ENCODE measurements at regions not wholly inside any gene's neighbourhood (a gene's known extent, or its start where the extent isn't known, plus 50 kb on each side); places are given as distances from the start of the nearest gene placed in this dataset.

GRCh38 chr12:58140395-58140794 lies 199.0 kb downstream of the ATP23 start:
- DNase-seq, result no peak

DNA sequence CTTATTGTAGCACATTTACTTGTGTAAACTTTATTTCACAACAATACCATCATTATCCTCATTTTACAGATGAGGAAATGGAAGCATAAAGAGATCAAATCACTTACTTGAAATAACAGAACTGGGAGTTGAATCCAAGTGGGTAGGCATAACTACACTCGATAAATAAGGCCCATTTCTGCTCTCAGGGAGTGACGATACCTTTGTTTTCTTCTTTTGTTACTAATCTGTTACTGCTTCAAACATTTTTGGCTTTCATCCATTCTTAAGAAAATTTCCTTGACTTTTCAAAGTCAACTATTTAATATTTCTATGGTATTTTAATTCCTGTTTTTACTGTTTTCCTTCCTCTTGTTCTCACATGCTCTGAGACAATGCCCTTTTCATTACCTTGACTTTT lies 201.6 kb downstream of the ATP23 start:
- DNase-seq, result no peak

GRCh38 chr12:58143498-58143995 lies 202.2 kb downstream of the ATP23 start:
- no peak for DNase-seq

GRCh38 chr12:58148405-58148804 lies 207.0 kb downstream of the ATP23 start:
- DNase-seq, result no peak

DNA sequence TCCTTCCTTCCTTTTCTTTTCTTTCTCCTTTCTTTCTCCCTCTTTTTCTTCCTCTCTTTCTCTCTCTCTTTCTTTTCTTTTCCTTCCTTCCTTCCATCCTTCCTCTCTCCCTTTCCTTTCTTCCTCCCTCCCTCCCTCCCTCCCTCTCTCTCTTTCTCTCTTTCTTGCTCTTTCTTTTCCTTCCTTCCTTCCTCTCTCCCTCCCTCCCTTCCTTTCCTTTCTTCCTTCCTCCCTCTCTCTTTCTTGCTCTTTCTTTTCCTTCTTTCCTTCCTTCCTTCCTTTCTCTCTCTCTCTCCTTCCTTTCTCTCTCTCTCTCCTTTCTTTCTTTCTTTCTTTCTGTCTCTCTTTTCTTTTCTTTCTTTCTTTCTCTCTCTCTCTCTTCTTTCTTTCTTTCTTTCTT lies 207.6 kb downstream of the ATP23 start:
- DNase-seq, result no peak

DNA sequence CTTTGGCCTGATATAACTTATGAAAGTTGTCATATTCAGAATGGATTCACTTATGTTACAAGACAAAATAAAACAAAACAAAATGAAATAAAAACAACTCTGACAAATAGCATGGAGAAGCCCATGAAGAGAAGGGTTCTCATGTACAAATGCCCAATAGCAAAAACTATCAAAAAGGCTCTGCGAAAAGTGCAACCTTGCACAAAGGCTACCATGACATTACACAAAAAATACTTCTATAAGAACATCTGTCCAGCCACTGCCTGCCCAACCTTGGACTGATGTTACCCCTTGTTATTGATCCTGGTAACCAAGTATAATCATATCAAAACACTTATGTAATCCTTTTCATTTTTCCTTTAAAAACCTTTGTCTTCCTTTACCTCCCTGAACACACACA lies 213.0 kb downstream of the ATP23 start:
- no peak for DNase-seq

- DNase-seq, result no peak
Measured at GRCh38 chr12:58156697-58157096, 215.3 kb downstream of the ATP23 start.

GRCh38 chr12:58159941-58160340 lies 218.6 kb downstream of the ATP23 start:
- no peak for DNase-seq

- DNase-seq, result no peak
Measured at GRCh38 chr12:58161773-58162172, 220.4 kb downstream of the ATP23 start.

DNA sequence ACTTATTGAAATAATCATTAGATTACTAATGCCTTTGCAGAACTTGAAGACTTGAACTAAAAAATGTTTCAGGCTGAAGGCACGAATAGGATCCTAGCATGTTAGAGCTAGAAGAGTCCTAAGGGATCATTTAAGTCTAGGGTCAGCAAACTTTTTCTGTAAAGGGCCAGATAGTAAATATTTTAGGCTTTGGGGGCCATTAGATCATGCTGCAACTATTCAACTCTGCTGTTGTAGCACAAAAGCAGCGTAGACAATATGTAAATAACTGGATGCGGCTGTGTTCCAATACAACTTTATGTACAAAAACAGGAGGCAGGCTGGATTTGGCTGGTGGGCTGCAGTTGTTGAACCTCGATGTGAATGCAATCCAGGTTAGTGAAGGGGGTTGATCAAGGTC lies 221.7 kb downstream of the ATP23 start:
- DNase-seq, result no peak

- no peak for DNase-seq
Measured at GRCh38 chr12:58166643-58167042, 225.3 kb downstream of the ATP23 start.

DNA sequence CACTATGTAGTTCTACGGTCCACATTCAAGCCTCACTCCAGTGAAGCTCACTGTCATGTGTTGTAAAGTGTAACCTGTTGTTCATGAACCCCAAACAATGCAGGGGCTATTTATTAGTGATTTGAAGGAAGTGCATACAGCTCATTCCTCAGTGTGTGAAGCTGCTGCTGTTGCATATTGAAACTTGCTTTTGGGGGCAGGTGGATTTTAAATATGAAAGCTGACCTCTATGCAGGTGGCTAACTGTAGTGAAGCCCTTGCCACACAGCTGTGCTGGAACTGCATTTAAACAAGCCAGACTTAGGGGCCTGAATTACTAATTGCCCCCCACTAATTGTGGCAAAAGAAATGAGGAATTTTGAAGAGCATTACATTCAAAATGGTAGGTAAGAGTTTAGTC lies 226.3 kb downstream of the ATP23 start:
- DNase-seq, result no peak

- DNase-seq, result no peak
Measured at GRCh38 chr12:58169826-58170225, 228.5 kb downstream of the ATP23 start.

DNA sequence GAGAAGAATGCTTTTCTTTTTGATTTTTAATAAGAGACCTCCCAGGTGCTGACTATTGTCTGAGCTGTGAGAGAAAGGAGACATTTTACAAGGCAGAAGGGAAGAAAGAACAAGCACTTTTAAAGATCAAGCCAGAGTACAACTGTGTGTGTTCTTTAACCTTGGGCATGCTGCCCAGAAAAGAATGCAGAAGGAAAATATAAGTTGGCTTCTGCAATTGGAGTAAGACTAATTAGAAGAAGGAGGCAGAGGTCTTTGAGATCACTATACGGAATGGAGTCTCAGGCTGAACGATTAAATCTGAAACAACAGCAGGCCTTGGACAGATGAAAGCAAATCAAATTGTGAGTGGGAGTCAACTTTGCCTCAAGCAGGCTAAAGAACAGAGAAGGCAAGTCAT lies 230.5 kb downstream of the ATP23 start:
- no peak for DNase-seq

GRCh38 chr12:58172433-58173073 lies 231.2 kb downstream of the ATP23 start:
- no peak for DNase-seq

DNA sequence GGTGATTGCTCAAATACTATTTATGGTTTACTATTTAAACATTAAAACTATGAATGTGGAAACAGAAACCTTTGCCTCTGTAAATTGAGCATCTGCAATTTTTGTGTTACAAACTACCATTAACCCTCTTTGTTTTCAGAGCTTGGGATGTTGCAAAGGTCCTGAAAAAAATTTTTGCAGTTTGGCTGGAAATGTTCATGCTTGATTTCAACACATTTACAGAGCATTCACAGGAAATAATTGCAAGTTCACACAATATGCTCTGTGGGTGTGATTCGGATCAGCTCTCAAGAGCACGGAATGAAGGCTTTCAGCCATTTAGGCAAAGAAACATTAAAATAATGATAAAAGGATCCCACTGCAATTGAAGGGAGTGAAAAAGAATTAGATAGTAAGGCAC lies 232.9 kb downstream of the ATP23 start:
- DNase-seq, result no peak

DNA sequence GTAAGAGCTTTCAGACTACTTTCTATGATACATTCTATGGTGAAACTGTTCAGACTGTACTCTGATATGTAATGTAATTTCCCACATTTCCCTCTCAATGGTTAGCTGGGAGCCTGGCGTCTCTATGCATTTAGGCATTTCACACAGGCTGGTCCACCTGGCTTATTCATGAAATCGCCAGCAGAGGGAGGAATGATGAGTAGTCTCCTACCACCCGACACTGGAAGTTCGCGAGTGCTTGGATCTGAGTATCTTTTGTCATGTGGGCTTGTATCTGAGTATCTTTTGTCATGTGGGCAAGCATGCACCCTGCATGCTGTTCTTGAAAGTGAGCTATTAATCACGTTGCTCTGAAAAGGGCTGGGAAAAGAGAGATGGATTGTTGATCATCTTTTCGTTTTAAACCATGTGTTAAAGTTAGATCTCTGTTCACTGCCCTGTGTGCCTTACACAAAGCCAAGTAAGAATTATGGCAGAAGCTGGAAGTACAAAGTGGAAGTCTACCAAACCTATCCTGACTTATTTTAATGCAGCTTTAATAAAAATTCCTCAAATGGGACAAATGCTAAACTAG lies 235.0 kb downstream of the ATP23 start:
- DNase-seq, result peak in 1 of 2 donors; percentile 3

DNA sequence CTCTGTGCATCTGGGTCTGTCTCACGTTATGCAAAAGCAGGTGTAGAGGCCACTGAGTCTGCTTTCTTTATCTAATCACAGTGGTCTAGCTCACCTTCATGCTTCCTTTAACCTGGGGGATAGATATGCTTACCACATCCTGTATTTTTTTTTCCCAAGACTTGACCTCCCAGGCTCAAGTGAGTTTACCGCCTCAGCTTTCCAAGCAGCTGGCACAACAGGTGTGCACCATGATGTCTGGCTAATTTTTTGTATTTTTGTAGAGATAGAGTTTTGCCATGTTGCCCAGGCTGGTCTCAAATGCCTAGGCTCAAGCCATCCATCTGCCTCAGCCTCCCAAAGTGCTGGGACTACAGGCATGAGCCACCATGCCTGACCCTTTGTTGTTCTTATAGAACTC lies 236.0 kb downstream of the ATP23 start:
- DNase-seq, result no peak

- DNase-seq, result no peak
Measured at GRCh38 chr12:58184212-58184611, 242.8 kb downstream of the ATP23 start.

- no peak for DNase-seq
Measured at GRCh38 chr12:58186401-58186800, 245.0 kb downstream of the ATP23 start.

DNA sequence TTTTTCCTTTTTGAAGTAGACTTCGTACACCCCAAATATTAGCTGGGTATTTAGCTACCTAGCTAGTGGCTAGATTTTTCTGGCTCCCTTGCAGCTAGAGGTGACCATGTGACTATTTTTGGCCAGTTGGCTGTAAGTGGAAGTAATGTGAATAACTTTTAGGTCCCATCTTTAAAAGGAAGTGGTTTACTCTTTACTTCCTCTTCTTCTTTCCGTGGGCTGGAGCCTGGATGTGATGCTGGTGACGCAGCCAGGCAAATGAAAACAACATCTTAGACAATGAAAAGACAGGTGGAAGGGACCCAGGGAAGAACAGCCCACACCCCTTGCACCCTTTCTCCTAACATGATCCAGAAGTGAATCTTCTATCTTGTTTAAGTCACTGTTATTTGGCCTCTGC lies 245.5 kb downstream of the ATP23 start:
- DNase-seq, result no peak

- DNase-seq, result no peak
Measured at GRCh38 chr12:58189030-58189429, 247.7 kb downstream of the ATP23 start.

GRCh38 chr12:58189893-58190292 lies 248.5 kb downstream of the ATP23 start:
- no peak for DNase-seq

GRCh38 chr12:58190618-58191017 lies 249.3 kb downstream of the ATP23 start:
- DNase-seq, result no peak

GRCh38 chr12:58196971-58197370 lies 255.6 kb downstream of the ATP23 start:
- DNase-seq, result no peak
